Neural progenitor cell (in vitro differentiated cells): ENCODE measurements at regions not wholly inside any gene's neighbourhood (a gene's known extent, or its start where the extent isn't known, plus 50 kb on each side); places are given as distances from the start of the nearest gene placed in this dataset.

Experiments
- CTCF ChIP-seq: fragments of 200-600 bp; sonication (generic); IDR thresholded peaks from 2 replicates; pipeline ENCODE4 v1.5.1; 2017; ENCODE audit warnings: antibody characterized with exemption, mild to moderate bottlenecking
- EZH2 ChIP-seq: fragments of 200-600 bp; sonication (generic); IDR thresholded peaks from 2 replicates; pipeline ENCODE4 v1.6.1; 2017; ENCODE audit warnings: antibody characterized with exemption, mild to moderate bottlenecking, moderate library complexity
- EZH2phosphoT487 ChIP-seq: fragments of 200-600 bp; sonication (generic); IDR thresholded peaks from 2 replicates; pipeline ENCODE4 v1.6.1; 2017; ENCODE audit warnings: antibody characterized with exemption

DNA sequence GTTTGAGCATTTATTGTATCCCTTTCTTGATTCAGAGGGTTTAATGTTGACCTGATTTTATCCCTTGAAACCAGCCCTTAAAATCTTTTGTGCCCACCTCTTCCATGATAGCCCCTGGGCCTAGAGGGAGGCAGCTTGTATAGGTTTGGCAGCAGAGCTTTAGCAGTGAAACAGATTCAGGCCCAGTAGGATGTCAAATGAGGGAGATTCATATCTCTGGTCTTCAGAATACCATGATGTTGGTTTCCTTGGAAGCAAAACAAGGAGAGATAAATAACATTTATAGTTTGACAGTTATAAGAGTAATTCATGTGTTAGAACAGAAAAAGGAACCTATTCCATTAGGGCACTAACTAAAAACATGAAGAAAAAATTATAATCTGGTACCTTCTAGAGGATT lies 649.2 kb downstream of the METTL4 start:
- TF ChIP-seq CTCF (no peak), EZH2phosphoT487 (no peak), EZH2 (no peak)
